ENCODE measurements at regions not wholly inside any gene's neighbourhood (a gene's known extent, or its start where the extent isn't known, plus 50 kb on each side); places are given as distances from the start of the nearest gene placed in this dataset.

- Histone ChIP-seq H3K9me3 (peaks cover 0 to 19% of the 10 kb centered on the region in 2 donors), H3K4me1 (no peaks in the 10 kb centered on the region), H3K36me3 (no peaks in the 10 kb centered on the region), H3K4me3 (no peak overlapping the region), H3K27ac (no peak overlapping the region), H3K27me3 (peaks cover 0 to 30% of the 10 kb centered on the region in 2 donors)
- TF ChIP-seq POLR2A (IDR thresholded peaks at IDR 0.05), result no peak
- intact Hi-C loops (cut with DNase I; ENCODE audit: low total_unique reads), result no loop called here
- peak in 1 of 2 donors; percentile 7 for DNase-seq (ENCODE audit: low spot score in 2 of 2)
These were observed 133.0 kb upstream of the C14orf180 start for GRCh38 chr14:104446611-104447010.

GRCh38 chr14:104447750-104448149 is 131.8 kb upstream of the C14orf180 start:
- TF ChIP-seq POLR2A (IDR thresholded peaks at IDR 0.05) (no peak), CTCF (IDR thresholded peaks at IDR 0.05) (no peak), POLR2AphosphoS5 (IDR thresholded peaks at IDR 0.05) (no peak)
- peaks cover 0 to 30% of the 10 kb centered on the region in 2 donors for H3K27me3 ChIP-seq
- H3K4me1 ChIP-seq, result no peaks in the 10 kb centered on the region
- no peaks in the 10 kb centered on the region for H3K36me3 ChIP-seq
- H3K4me3 ChIP-seq, result no peak overlapping the region
- no peak overlapping the region for H3K27ac ChIP-seq
- intact Hi-C loops (cut with DNase I; ENCODE audit: low total_unique reads), result no loop called here
- no peak for DNase-seq (ENCODE audit: low spot score in 2 of 2)
- H3K9me3 ChIP-seq, result peaks cover 0 to 19% of the 10 kb centered on the region in 2 donors

- peaks cover 0 to 19% of the 10 kb centered on the region in 2 donors for H3K9me3 ChIP-seq
- intact Hi-C loops (cut with DNase I; ENCODE audit: low total_unique reads), result no loop called here
- no peak overlapping the region for H3K27ac ChIP-seq
- peaks cover 0 to 30% of the 10 kb centered on the region in 2 donors for H3K27me3 ChIP-seq
- no peak overlapping the region for H3K4me3 ChIP-seq
- DNase-seq (ENCODE audit: low spot score in 2 of 2), result no peak
- no peaks in the 10 kb centered on the region for H3K4me1 ChIP-seq
- no peak for TF ChIP-seq POLR2A (IDR thresholded peaks at IDR 0.05)
- no peak for TF ChIP-seq CTCF (IDR thresholded peaks at IDR 0.05)
- no peak for TF ChIP-seq POLR2AphosphoS5 (IDR thresholded peaks at IDR 0.05)
- H3K36me3 ChIP-seq, result no peaks in the 10 kb centered on the region
These were observed 131.2 kb upstream of the C14orf180 start for GRCh38 chr14:104448321-104448720.

- Histone ChIP-seq H3K27me3 (peaks cover 0 to 30% of the 10 kb centered on the region in 2 donors), H3K27ac (no peak overlapping the region), H3K4me3 (no peak overlapping the region), H3K4me1 (no peaks in the 10 kb centered on the region), H3K36me3 (no peaks in the 10 kb centered on the region), H3K9me3 (peaks cover 0 to 19% of the 10 kb centered on the region in 2 donors)
- intact Hi-C loops (cut with DNase I; ENCODE audit: low total_unique reads), result no loop called here
- DNase-seq (ENCODE audit: low spot score in 2 of 2), result no peak
- TF ChIP-seq CTCF (IDR thresholded peaks at IDR 0.05) (no peak), POLR2AphosphoS5 (IDR thresholded peaks at IDR 0.05) (no peak), POLR2A (IDR thresholded peaks at IDR 0.05) (no peak)
These were observed 130.8 kb upstream of the C14orf180 start for GRCh38 chr14:104448721-104449120.

GRCh38 chr14:104450811-104451401 is 128.7 kb upstream of the C14orf180 start:
- H3K27me3 ChIP-seq, result peaks cover 0 to 26% of the 10 kb centered on the region in 2 donors
- no peaks in the 10 kb centered on the region for H3K36me3 ChIP-seq
- intact Hi-C loops (cut with DNase I; ENCODE audit: low total_unique reads), result no loop called here
- H3K4me3 ChIP-seq, result no peak overlapping the region
- DNase-seq (ENCODE audit: low spot score in 2 of 2), result peak; percentile 4 to 45
- no peaks in the 10 kb centered on the region for H3K4me1 ChIP-seq
- H3K27ac ChIP-seq, result no peak overlapping the region
- TF ChIP-seq CTCF (IDR thresholded peaks at IDR 0.05), result no peak
- TF ChIP-seq POLR2AphosphoS5 (IDR thresholded peaks at IDR 0.05), result no peak
- H3K9me3 ChIP-seq, result peaks cover 0 to 19% of the 10 kb centered on the region in 2 donors

Data from breast epithelium (tissue), 4 donors.